ENCODE measurements at regions not wholly inside any gene's neighbourhood (a gene's known extent, or its start where the extent isn't known, plus 50 kb on each side); places are given as distances from the start of the nearest gene placed in this dataset.

GRCh38 chr3:5488771-5489170 is 301.3 kb downstream of the EDEM1 start:
- Histone ChIP-seq H3K27me3 (ENCODE audit: insufficient read depth, low read depth) (no peaks in the 10 kb centered on the region), H3K4me2 (no peak overlapping the region), H3F3A (ENCODE audit: insufficient read depth, low read depth) (no peaks in the 10 kb centered on the region), H4K20me1 (ENCODE audit: insufficient read depth) (no peaks in the 10 kb centered on the region), H3K79me2 (ENCODE audit: low read depth) (no peaks in the 10 kb centered on the region), H2AFZ (no peak overlapping the region), H3K4me1 (replicated peaks; ENCODE audit: insufficient read depth) (no peaks in the 10 kb centered on the region), H3K27ac (no peak overlapping the region), H3K9me2 (ENCODE audit: insufficient read depth) (no peaks in the 10 kb centered on the region), H3K9me3 (ENCODE audit: insufficient read depth, low read depth) (no peaks in the 10 kb centered on the region), H3K4me3 (no peak overlapping the region), H3K36me3 (ENCODE audit: low read depth) (no peaks in the 10 kb centered on the region)
- BruUV-seq (replicated peaks) = no TSS peak
- intact Hi-C loops (cut with micrococcal nuclease; ENCODE audit: unreplicated experiment) = no loop called here
- no peak for TF ChIP-seq EZH2 (IDR thresholded peaks at IDR 0.05; ENCODE audit: low read depth)
- TF ChIP-seq, protein P1, sequence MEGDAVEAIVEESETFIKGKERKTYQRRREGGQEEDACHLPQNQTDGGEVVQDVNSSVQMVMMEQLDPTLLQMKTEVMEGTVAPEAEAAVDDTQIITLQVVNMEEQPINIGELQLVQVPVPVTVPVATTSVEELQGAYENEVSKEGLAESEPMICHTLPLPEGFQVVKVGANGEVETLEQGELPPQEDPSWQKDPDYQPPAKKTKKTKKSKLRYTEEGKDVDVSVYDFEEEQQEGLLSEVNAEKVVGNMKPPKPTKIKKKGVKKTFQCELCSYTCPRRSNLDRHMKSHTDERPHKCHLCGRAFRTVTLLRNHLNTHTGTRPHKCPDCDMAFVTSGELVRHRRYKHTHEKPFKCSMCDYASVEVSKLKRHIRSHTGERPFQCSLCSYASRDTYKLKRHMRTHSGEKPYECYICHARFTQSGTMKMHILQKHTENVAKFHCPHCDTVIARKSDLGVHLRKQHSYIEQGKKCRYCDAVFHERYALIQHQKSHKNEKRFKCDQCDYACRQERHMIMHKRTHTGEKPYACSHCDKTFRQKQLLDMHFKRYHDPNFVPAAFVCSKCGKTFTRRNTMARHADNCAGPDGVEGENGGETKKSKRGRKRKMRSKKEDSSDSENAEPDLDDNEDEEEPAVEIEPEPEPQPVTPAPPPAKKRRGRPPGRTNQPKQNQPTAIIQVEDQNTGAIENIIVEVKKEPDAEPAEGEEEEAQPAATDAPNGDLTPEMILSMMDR (conservative IDR thresholded peaks at IDR 0.05) = no peak
- POLR2A ChIA-PET (ENCODE audit: unreplicated experiment) = no interaction called here
- DNase-seq = no peak
- CTCF ChIA-PET = no interaction called here

DNA sequence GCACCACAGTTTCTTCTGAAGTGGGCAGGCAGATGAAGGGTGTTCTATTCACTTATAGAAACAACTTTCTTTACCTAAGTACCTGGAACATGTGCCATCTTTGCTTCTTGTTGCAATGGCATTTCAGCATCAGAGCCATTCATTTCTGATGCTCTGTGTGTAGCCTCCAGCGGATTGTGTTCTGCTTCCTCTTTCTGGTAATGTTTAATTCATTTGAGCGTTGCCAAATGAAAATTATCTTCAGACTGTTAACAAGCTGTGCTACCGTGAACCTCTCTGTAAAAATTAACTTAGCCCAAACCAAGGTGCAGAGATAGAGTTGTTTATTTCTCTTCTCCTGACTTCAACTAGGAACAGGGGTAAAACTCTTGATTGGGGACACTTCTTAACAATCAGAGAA is 302.0 kb downstream of the EDEM1 start:
- TF ChIP-seq EZH2 (IDR thresholded peaks at IDR 0.05; ENCODE audit: low read depth) = no peak
- TF ChIP-seq, protein P1 (conservative IDR thresholded peaks at IDR 0.05) = no peak
- Histone ChIP-seq H3K79me2 (ENCODE audit: low read depth) (no peaks in the 10 kb centered on the region), H3K36me3 (ENCODE audit: low read depth) (no peaks in the 10 kb centered on the region), H3K27me3 (ENCODE audit: insufficient read depth, low read depth) (no peaks in the 10 kb centered on the region), H3K27ac (no peak overlapping the region), H3F3A (ENCODE audit: insufficient read depth, low read depth) (no peaks in the 10 kb centered on the region), H3K9me2 (ENCODE audit: insufficient read depth) (no peaks in the 10 kb centered on the region), H3K9me3 (ENCODE audit: insufficient read depth, low read depth) (no peaks in the 10 kb centered on the region), H3K4me2 (no peak overlapping the region), H4K20me1 (ENCODE audit: insufficient read depth) (no peaks in the 10 kb centered on the region), H3K4me3 (no peak overlapping the region), H2AFZ (no peak overlapping the region), H3K4me1 (replicated peaks; ENCODE audit: insufficient read depth) (no peaks in the 10 kb centered on the region)
- no peak for DNase-seq
- intact Hi-C loops (cut with micrococcal nuclease; ENCODE audit: unreplicated experiment) = no loop called here
- no TSS peak for BruUV-seq (replicated peaks)
- ChIA-PET POLR2A (ENCODE audit: unreplicated experiment) (no interaction called here), CTCF (no interaction called here)

- BruUV-seq (replicated peaks) = no TSS peak
- H3K27me3 ChIP-seq (ENCODE audit: insufficient read depth, low read depth) = no peaks in the 10 kb centered on the region
- ChIA-PET CTCF (no interaction called here), POLR2A (ENCODE audit: unreplicated experiment) (no interaction called here)
- intact Hi-C loops (cut with micrococcal nuclease; ENCODE audit: unreplicated experiment) = no loop called here
- TF ChIP-seq EZH2 (IDR thresholded peaks at IDR 0.05; ENCODE audit: low read depth) = no peak
- H3K4me1 ChIP-seq (replicated peaks; ENCODE audit: insufficient read depth) = no peaks in the 10 kb centered on the region
- no peak for DNase-seq
- no peak overlapping the region for H3K4me3 ChIP-seq
- H3K4me2 ChIP-seq = no peak overlapping the region
- H2AFZ ChIP-seq = no peak overlapping the region
- H3K27ac ChIP-seq = no peak overlapping the region
- H3F3A ChIP-seq (ENCODE audit: insufficient read depth, low read depth) = no peaks in the 10 kb centered on the region
- no peaks in the 10 kb centered on the region for H3K9me3 ChIP-seq (ENCODE audit: insufficient read depth, low read depth)
- no peaks in the 10 kb centered on the region for H3K36me3 ChIP-seq (ENCODE audit: low read depth)
- H4K20me1 ChIP-seq (ENCODE audit: insufficient read depth) = no peaks in the 10 kb centered on the region
- H3K9me2 ChIP-seq (ENCODE audit: insufficient read depth) = no peaks in the 10 kb centered on the region
- H3K79me2 ChIP-seq (ENCODE audit: low read depth) = no peaks in the 10 kb centered on the region
Measured at GRCh38 chr3:5494905-5495519, 307.5 kb downstream of the EDEM1 start.

- BruUV-seq (replicated peaks) = no TSS peak
- DNase-seq = no peak
Measured at GRCh38 chr3:5497497-5497896, 310.0 kb downstream of the EDEM1 start.

More at GRCh38 chr3:5497497-5497896, 310.0 kb downstream of the EDEM1 start:
- TF ChIP-seq, protein P1 (conservative IDR thresholded peaks at IDR 0.05) = no peak
- no peak for TF ChIP-seq EZH2 (IDR thresholded peaks at IDR 0.05; ENCODE audit: low read depth)
- H3K4me3 ChIP-seq = no peak overlapping the region
- intact Hi-C loops (cut with micrococcal nuclease; ENCODE audit: unreplicated experiment) = no loop called here
- H3K9me2 ChIP-seq (ENCODE audit: insufficient read depth) = 0 out of 2 replicates have a peak, but pooled peaks cover 2% of the 10 kb centered on the region
- no peaks in the 10 kb centered on the region for H4K20me1 ChIP-seq (ENCODE audit: insufficient read depth)
- H2AFZ ChIP-seq = no peak overlapping the region
- no peaks in the 10 kb centered on the region for H3K4me1 ChIP-seq (replicated peaks; ENCODE audit: insufficient read depth)
- POLR2A ChIA-PET (ENCODE audit: unreplicated experiment) = no interaction called here
- no peak overlapping the region for H3K4me2 ChIP-seq
- CTCF ChIA-PET = no interaction called here
- H3K36me3 ChIP-seq (ENCODE audit: low read depth) = no peaks in the 10 kb centered on the region
- no peak overlapping the region for H3K27ac ChIP-seq
- no peaks in the 10 kb centered on the region for H3K27me3 ChIP-seq (ENCODE audit: insufficient read depth, low read depth)
- H3K79me2 ChIP-seq (ENCODE audit: low read depth) = no peaks in the 10 kb centered on the region
- no peaks in the 10 kb centered on the region for H3K9me3 ChIP-seq (ENCODE audit: insufficient read depth, low read depth)
- no peaks in the 10 kb centered on the region for H3F3A ChIP-seq (ENCODE audit: insufficient read depth, low read depth)
